ENCODE measurements at regions not wholly inside any gene's neighbourhood (a gene's known extent, or its start where the extent isn't known, plus 50 kb on each side); places are given as distances from the start of the nearest gene placed in this dataset.

GRCh38 chr13:74533226-74533625 lies 399.0 kb upstream of the KLF12 start:
- Mint-ChIP-seq H3K27ac (ENCODE audit: low read depth, unreplicated experiment) (no peak overlapping the region), H3K4me3 (ENCODE audit: unreplicated experiment) (no peak overlapping the region), H3K36me3 (ENCODE audit: insufficient read depth, unreplicated experiment) (no peaks in the 10 kb centered on the region), H3K9me3 (ENCODE audit: unreplicated experiment) (no peaks in the 10 kb centered on the region), H3K4me1 (ENCODE audit: insufficient read depth, unreplicated experiment) (peaks cover 9% of the 10 kb centered on the region), H3K27me3 (ENCODE audit: insufficient read depth, unreplicated experiment) (no peaks in the 10 kb centered on the region)
- ChIA-PET CTCF (no interaction called here), POLR2A (no interaction called here)
- BruUV-seq (replicated peaks), result no TSS peak
- no peak for DNase-seq (ENCODE audit: unreplicated experiment)
- TF ChIP-seq CTCF (IDR thresholded peaks at IDR 0.05; ENCODE audit: unreplicated experiment), result no peak
- intact Hi-C loops (cut with micrococcal nuclease), result no loop called here

GRCh38 chr13:74530011-74530410 lies 395.8 kb upstream of the KLF12 start:
- Mint-ChIP-seq H3K27ac (ENCODE audit: low read depth, unreplicated experiment) (no peak overlapping the region), H3K27me3 (ENCODE audit: insufficient read depth, unreplicated experiment) (no peaks in the 10 kb centered on the region), H3K4me3 (ENCODE audit: unreplicated experiment) (no peak overlapping the region), H3K9me3 (ENCODE audit: unreplicated experiment) (no peaks in the 10 kb centered on the region), H3K4me1 (ENCODE audit: insufficient read depth, unreplicated experiment) (peaks cover 9% of the 10 kb centered on the region), H3K36me3 (ENCODE audit: insufficient read depth, unreplicated experiment) (no peaks in the 10 kb centered on the region)
- ChIA-PET POLR2A (interaction anchor here (0.5 kb wide), 1 partner anchor 742 kb away, joined by 3 read pairs; no protein-coding TSS in a partner anchor), CTCF (interaction anchor here (0.7 kb wide), 1 partner anchor 433 kb away, joined by 3 read pairs; no protein-coding TSS in a partner anchor)
- DNase-seq (ENCODE audit: unreplicated experiment), result no peak
- no peak for TF ChIP-seq CTCF (IDR thresholded peaks at IDR 0.05; ENCODE audit: unreplicated experiment)
- intact Hi-C loops (cut with micrococcal nuclease), result no loop called here
- BruUV-seq (replicated peaks), result no TSS peak

GRCh38 chr13:74528734-74529513 lies 394.7 kb upstream of the KLF12 start:
- no peak overlapping the region for H3K4me3 Mint-ChIP-seq (ENCODE audit: unreplicated experiment)
- intact Hi-C loops (cut with micrococcal nuclease), result no loop called here
- POLR2A ChIA-PET, result no interaction called here
- no peaks in the 10 kb centered on the region for H3K9me3 Mint-ChIP-seq (ENCODE audit: unreplicated experiment)
- CTCF ChIA-PET, result no interaction called here
- DNase-seq (ENCODE audit: unreplicated experiment), result peak; percentile 48
- peaks cover 9% of the 10 kb centered on the region for H3K4me1 Mint-ChIP-seq (ENCODE audit: insufficient read depth, unreplicated experiment)
- H3K27me3 Mint-ChIP-seq (ENCODE audit: insufficient read depth, unreplicated experiment), result no peaks in the 10 kb centered on the region
- no peaks in the 10 kb centered on the region for H3K36me3 Mint-ChIP-seq (ENCODE audit: insufficient read depth, unreplicated experiment)
- no TSS peak for BruUV-seq (replicated peaks)
- no peak for TF ChIP-seq CTCF (IDR thresholded peaks at IDR 0.05; ENCODE audit: unreplicated experiment)
- no peak overlapping the region for H3K27ac Mint-ChIP-seq (ENCODE audit: low read depth, unreplicated experiment)

GRCh38 chr13:74523057-74523456 lies 388.9 kb upstream of the KLF12 start:
- CTCF ChIA-PET, result interaction anchor here (0.7 kb wide), 2 partner anchors 253 to 338 kb away, joined by 4 read pairs; no protein-coding TSS in a partner anchor

More at GRCh38 chr13:74523057-74523456, 388.9 kb upstream of the KLF12 start:
- H3K27me3 Mint-ChIP-seq (ENCODE audit: insufficient read depth, unreplicated experiment), result no peaks in the 10 kb centered on the region
- no peaks in the 10 kb centered on the region for H3K36me3 Mint-ChIP-seq (ENCODE audit: insufficient read depth, unreplicated experiment)
- H3K4me1 Mint-ChIP-seq (ENCODE audit: insufficient read depth, unreplicated experiment), result no peaks in the 10 kb centered on the region
- POLR2A ChIA-PET, result no interaction called here
- no peaks in the 10 kb centered on the region for H3K9me3 Mint-ChIP-seq (ENCODE audit: unreplicated experiment)
- no peak for DNase-seq (ENCODE audit: unreplicated experiment)
- intact Hi-C loops (cut with micrococcal nuclease), result no loop called here
- no peak overlapping the region for H3K27ac Mint-ChIP-seq (ENCODE audit: low read depth, unreplicated experiment)
- BruUV-seq (replicated peaks), result no TSS peak
- H3K4me3 Mint-ChIP-seq (ENCODE audit: unreplicated experiment), result no peak overlapping the region
- no peak for TF ChIP-seq CTCF (IDR thresholded peaks at IDR 0.05; ENCODE audit: unreplicated experiment)
